Hepatocyte (in vitro differentiated cells): ENCODE measurements at regions not wholly inside any gene's neighbourhood (a gene's known extent, or its start where the extent isn't known, plus 50 kb on each side); places are given as distances from the start of the nearest gene placed in this dataset.

Source experiments
- DNase-seq: peaks from one replicate; pipeline ENCODE4 v3.0.0-alpha.2; 2016; ENCODE audit warnings: low spot score
- H2AFZ ChIP-seq: fragments of 200-600 bp; sonication (generic); 2 replicates; pipeline ENCODE4 v1.6.0; 2016; ENCODE audit warnings: antibody characterized with exemption, mild to moderate bottlenecking
- H3K27ac ChIP-seq: fragments of 200-600 bp; sonication (generic); 2 replicates; pipeline ENCODE4 v1.5.1; 2016; ENCODE audit warnings: mild to moderate bottlenecking
- H3K27me3 ChIP-seq: fragments of 200-600 bp; sonication (generic); 2 replicates; pipeline ENCODE4 v1.6.1; 2016
- H3K36me3 ChIP-seq: fragments of 200-600 bp; sonication (generic); replicated peaks from 2 replicates; pipeline ENCODE4 v1.5.1; 2016; ENCODE audit warnings: low read depth; ENCODE audit not compliant: insufficient read depth
- H3K4me1 ChIP-seq: fragments of 200-600 bp; sonication (generic); 2 replicates; pipeline ENCODE4 v1.5.1; 2016; ENCODE audit warnings: mild to moderate bottlenecking, moderate library complexity; ENCODE audit not compliant: insufficient read depth
- H3K4me2 ChIP-seq: fragments of 200-600 bp; sonication (generic); 2 replicates; pipeline ENCODE4 v1.6.0; 2016
- H3K4me3 ChIP-seq: fragments of 200-600 bp; sonication (generic); 2 replicates; pipeline ENCODE4 v1.5.1; 2016; ENCODE audit warnings: mild to moderate bottlenecking
- H3K79me2 ChIP-seq: fragments of 200-600 bp; sonication (generic); 2 replicates; pipeline ENCODE4 v1.6.0; 2017; ENCODE audit warnings: mild to moderate bottlenecking
- H3K9me2 ChIP-seq: fragments of 200-600 bp; sonication (generic); replicated peaks from 2 replicates; pipeline ENCODE4 v1.6.0; 2017; ENCODE audit warnings: mild to moderate bottlenecking; ENCODE audit not compliant: insufficient read depth
- H3K9me3 ChIP-seq: fragments of 200-600 bp; sonication (generic); 2 replicates; pipeline ENCODE4 v1.5.1; 2016; ENCODE audit warnings: low read depth, mild to moderate bottlenecking
- H4K20me1 ChIP-seq: fragments of 200-600 bp; sonication (generic); 2 replicates; pipeline ENCODE4 v1.6.0; 2016; ENCODE audit warnings: mild to moderate bottlenecking; ENCODE audit not compliant: insufficient read depth, poor library complexity, severe bottlenecking
- CTCF ChIP-seq: fragments of 200-600 bp; sonication (generic); IDR thresholded peaks from 2 replicates; pipeline ENCODE4 v1.5.1; 2016; ENCODE audit warnings: antibody characterized with exemption, mild to moderate bottlenecking; ENCODE audit not compliant: poor library complexity
- EZH2 ChIP-seq: fragments of 200-600 bp; sonication (generic); IDR thresholded peaks from 2 replicates; pipeline ENCODE4 v1.6.1; 2016; ENCODE audit warnings: antibody characterized with exemption, mild to moderate bottlenecking, borderline replicate concordance
- EZH2phosphoT487 ChIP-seq: fragments of 200-600 bp; sonication (generic); IDR thresholded peaks from one replicate; pipeline ENCODE4 v1.6.1; 2018; ENCODE audit warnings: antibody characterized with exemption, mild to moderate bottlenecking, low read depth, moderate library complexity; ENCODE audit not compliant: unreplicated experiment, severe bottlenecking
- WGBS: methylation state at CpG from one replicate; pipeline ENCODE4 v1.1.6; 2016; ENCODE audit warnings: low lambda C conversion rate; ENCODE audit errors: missing lambda C conversion rate; 5-methylcytosine and 5-hydroxymethylcytosine counted together

DNA sequence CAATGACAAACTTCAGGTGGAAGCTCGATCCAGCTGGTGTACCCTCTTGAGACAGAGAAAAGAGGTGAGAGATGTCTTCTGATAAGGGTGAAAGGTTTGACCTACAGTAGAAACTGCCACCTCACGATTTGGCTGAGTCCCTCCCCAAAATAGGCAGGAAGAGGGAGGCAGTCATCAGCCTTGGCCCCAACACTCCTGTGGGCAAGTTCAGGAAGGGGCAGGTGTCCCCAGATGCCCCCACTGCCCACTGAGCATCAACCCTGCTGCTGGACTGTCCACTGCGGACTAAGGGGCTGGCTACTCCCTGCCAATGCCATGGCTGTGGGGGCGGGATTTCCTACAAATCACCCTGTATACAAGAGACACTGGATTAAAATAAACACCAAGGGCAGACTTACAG lies 441.4 kb downstream of the BUD13 start:
- Histone ChIP-seq H3K4me3 (no peak overlapping the region), H3K79me2 (no peaks in the 10 kb centered on the region), H3K9me3 (no peaks in the 10 kb centered on the region), H3K27me3 (no peaks in the 10 kb centered on the region), H3K9me2 (no peaks in the 10 kb centered on the region), H3K4me2 (no peak overlapping the region), H2AFZ (no peak overlapping the region), H4K20me1 (no peaks in the 10 kb centered on the region), H3K36me3 (no peaks in the 10 kb centered on the region), H3K27ac (no peak overlapping the region), H3K4me1 (no peaks in the 10 kb centered on the region)
- no peak for DNase-seq
- no peak for TF ChIP-seq CTCF
- no peak for TF ChIP-seq EZH2phosphoT487
- no peak for TF ChIP-seq EZH2
- 81% methylated on average over 4 of the region's 4 CpGs for WGBS

GRCh38 chr11:116330439-116331185 lies 442.2 kb downstream of the BUD13 start:
- no peaks in the 10 kb centered on the region for H3K9me3 ChIP-seq
- H3K27me3 ChIP-seq, result no peaks in the 10 kb centered on the region
- no peak overlapping the region for H3K4me3 ChIP-seq
- DNase-seq, result no peak
- H3K9me2 ChIP-seq, result no peaks in the 10 kb centered on the region
- H3K79me2 ChIP-seq, result no peaks in the 10 kb centered on the region
- H3K4me2 ChIP-seq, result no peak overlapping the region
- no peak overlapping the region for H3K27ac ChIP-seq
- WGBS, result 93% methylated on average over 7 of the region's 7 CpGs
- TF ChIP-seq CTCF (no peak), EZH2 (no peak)
- no peak overlapping the region for H2AFZ ChIP-seq
- no peaks in the 10 kb centered on the region for H3K4me1 ChIP-seq
- H3K36me3 ChIP-seq, result no peaks in the 10 kb centered on the region
- no peaks in the 10 kb centered on the region for H4K20me1 ChIP-seq

DNA sequence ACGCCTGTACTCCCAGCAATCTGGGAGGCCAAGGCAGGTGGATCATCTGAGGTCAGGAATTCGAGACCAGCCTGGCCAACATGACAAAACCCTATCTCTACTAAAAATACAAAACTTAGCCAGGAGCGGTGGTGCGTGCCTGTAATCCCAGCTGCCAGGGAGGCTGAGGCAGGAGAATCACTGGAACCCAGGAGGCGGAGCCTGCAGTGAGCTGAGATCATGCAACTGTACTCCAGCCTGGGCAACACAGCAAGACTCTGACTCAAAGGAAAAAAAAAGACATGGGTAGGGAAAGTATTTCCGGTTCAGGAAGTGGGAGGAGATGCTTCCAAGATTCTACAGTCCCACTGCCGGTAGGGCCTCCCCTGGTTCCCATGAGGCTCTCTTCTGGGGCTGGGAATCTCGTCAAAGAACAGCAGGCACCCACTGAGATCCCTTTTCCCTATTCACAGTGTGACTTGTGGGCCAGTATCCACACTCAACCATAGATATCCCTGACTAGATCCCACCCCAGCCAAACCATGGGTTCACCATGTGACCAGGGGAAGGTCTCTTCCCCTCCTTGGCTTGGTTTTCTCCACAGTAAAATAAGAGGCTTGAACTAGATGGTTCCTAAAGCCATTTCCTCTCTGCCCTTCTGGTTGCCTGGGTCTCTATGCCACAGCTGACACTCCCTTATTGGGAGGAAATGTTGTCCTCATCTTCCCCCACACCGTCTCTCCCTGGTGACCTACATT lies 443.3 kb downstream of the BUD13 start:
- H2AFZ ChIP-seq, result no peak overlapping the region
- H3K9me3 ChIP-seq, result no peaks in the 10 kb centered on the region
- no peaks in the 10 kb centered on the region for H3K27me3 ChIP-seq
- DNase-seq, result no peak
- no peaks in the 10 kb centered on the region for H4K20me1 ChIP-seq
- H3K4me3 ChIP-seq, result no peak overlapping the region
- 92% methylated on average over 9 of the region's 9 CpGs for WGBS
- no peaks in the 10 kb centered on the region for H3K4me1 ChIP-seq
- no peak for TF ChIP-seq EZH2phosphoT487
- TF ChIP-seq CTCF, result no peak
- TF ChIP-seq EZH2, result no peak
- H3K79me2 ChIP-seq, result no peaks in the 10 kb centered on the region
- H3K36me3 ChIP-seq, result no peaks in the 10 kb centered on the region
- no peak overlapping the region for H3K4me2 ChIP-seq
- no peaks in the 10 kb centered on the region for H3K9me2 ChIP-seq
- no peak overlapping the region for H3K27ac ChIP-seq
